Islet of Langerhans (tissue), 1 donor: ENCODE measurements at regions not wholly inside any gene's neighbourhood (a gene's known extent, or its start where the extent isn't known, plus 50 kb on each side); places are given as distances from the start of the nearest gene placed in this dataset.
"Not testable (repeated sequence)": the region's sequence is repeated elsewhere in the genome, so short reads cannot be mapped to it uniquely, and the experiment has no call there.

ENCODE experiments used
- FAIRE-seq: peaks from one replicate; lab custom pipeline; 2011; peaks lifted over from hg19 to GRCh38; lab: Jason Lieb, UNC

DNA sequence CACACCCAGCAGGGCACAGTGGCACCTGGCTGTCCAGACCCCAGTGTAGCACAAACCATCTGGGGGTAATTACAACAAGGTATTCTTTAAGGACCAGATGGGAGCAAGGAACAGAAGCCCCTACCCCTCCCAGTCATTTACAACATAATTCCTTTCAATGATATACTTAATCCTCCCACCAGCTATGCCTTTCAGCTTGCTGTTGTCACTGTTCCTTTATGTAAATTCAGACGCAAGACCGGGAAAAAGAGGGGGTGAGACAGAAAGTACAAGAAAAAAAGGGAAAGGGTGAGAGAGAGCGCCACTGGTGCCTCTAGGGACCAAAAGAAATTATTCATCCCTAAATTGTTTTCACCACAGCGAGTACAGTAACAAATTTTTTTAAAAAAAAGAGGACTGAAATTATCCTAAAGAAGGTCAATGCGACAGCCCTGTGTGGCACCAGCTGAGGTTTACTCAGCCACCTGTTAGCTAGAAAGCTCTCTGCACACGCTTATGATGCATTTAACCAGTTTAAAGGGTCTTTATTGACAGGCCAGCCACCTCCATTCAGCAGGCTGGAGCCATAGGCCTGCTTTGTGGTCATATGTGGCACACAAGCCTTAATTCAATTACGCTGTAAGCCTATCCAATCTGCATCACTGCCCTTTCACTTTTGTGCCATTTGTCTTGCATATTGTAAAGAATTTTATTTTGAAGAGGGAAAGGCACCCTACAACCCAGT lies 210.2 kb upstream of the ISL1 start:
- FAIRE-seq = no peak

DNA sequence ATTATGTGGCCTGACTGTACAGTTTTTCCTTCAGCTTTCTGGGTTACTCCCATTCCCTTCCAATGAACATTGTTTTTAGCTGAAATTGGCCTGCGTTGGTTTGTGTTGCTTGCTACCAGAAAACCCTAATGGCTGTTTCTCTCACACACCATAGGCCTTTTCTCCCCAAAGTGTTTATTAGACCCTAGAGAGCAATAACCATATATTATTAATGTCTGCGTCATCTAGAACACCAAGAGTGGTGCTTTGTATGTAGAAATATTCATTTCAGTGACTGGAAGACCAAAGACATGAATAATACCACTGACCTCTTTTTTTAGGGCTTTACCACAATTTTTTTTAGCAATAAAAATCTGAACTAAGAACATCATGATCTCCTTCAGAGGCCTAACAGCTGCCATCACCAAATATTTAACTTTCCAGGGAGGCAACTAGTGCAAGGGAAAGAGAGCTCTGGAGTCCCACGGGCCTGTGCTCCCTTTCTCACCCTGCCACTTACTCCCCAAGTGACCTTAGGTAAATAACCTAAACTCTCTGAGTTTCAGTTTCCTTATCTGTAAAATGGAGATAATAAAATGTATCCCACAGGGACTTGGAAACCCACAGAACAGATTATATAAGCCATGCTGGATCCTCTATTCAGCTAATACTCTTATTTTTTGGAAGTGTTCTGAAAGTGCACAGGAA lies 201.9 kb upstream of the ISL1 start:
- FAIRE-seq = no peak

- no peak for FAIRE-seq
Measured at GRCh38 chr5:51185850-51186329, 197.4 kb upstream of the ISL1 start.

- FAIRE-seq = no peak
Measured at GRCh38 chr5:51188001-51188591, 195.2 kb upstream of the ISL1 start.

DNA sequence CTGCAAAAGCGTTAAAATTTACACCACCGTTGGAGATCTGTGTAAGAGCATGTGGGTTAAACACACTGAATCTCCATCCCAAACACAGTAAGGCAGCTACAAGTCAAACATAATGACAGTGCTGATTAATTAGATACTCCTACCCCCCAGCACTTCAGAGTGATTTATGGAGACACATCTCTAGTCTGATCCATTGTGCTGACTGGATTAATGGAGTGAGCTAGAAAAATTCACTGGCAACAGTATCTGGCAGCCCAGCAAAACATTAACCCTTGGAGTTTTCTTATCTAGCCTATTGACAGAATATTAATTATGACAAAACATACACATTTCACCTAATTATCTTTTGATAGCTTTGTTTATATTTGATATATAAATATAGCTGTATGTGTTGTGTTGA lies 188.6 kb upstream of the ISL1 start:
- no peak for FAIRE-seq

GRCh38 chr5:51201024-51201423 lies 182.2 kb upstream of the ISL1 start:
- FAIRE-seq = no peak

DNA sequence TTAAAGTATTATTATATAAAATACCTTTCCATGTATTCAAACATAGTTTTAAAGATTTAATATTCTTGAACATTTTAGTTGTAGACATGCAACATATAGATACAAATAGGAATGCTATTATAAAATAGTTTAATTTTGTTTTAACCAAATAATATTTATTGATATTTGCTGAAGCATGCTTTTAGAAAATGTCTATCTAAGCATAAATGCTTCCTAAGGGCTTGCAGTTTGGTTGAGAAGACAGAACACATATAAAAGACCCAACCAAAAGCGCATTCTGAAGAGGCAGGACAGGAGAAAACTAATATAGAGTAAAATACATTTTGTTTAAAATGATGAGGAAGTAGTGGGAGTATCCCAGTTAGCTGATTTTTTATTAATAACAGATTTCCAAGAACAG lies 181.5 kb upstream of the ISL1 start:
- FAIRE-seq = no peak

DNA sequence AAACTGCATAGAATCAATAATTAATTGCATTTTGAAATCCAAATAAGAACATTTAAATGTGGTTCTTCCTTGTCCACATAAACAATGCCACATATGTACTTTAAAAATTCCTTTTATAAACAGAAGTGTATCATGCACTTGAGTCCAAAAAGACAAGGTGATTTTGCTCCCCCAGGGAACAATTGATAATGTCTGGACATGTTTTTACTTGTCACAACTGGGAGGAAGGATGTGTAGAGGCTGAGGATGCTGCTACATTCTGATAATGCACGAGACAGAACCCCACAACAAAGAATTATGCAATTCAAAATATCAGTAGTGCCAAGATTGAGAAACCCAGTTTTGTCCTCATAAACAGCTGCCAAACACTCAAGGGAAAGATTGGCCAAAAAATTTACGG lies 181.1 kb upstream of the ISL1 start:
- no peak for FAIRE-seq

- FAIRE-seq = no peak
Measured at GRCh38 chr5:51203598-51203997, 179.7 kb upstream of the ISL1 start.

- no peak for FAIRE-seq
Measured at GRCh38 chr5:51208296-51208695, 175.0 kb upstream of the ISL1 start.

DNA sequence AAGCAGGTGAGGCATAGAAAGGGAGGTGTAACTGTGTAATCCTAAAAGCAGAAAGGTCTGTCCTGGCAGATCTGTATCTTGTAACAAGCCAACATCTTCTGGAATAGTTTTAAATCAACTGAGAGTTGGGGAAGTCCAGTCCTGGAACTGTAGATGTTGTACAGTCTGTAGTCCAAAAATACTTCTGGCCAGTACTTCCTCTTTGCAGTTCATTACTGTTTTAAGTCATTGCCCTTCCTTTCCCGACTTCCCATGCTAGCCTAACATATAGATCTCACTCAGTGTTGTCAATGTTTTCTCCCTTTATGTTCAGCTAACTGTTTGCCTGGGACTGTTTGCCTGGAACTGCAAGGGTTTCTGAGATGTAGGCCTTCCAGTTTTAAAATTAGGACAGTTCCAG lies 168.5 kb upstream of the ISL1 start:
- no peak for FAIRE-seq

GRCh38 chr5:51225789-51226742 lies 157.2 kb upstream of the ISL1 start:
- peak; percentile 76 for FAIRE-seq

- no peak for FAIRE-seq
Measured at GRCh38 chr5:51227963-51228470, 155.2 kb upstream of the ISL1 start.

- FAIRE-seq = no peak
Measured at GRCh38 chr5:51230336-51230735, 152.9 kb upstream of the ISL1 start.

- no peak for FAIRE-seq
Measured at GRCh38 chr5:51242456-51242855, 140.8 kb upstream of the ISL1 start.

GRCh38 chr5:51250957-51251356 lies 132.3 kb upstream of the ISL1 start:
- not testable (repeated sequence) for FAIRE-seq

GRCh38 chr5:51271261-51271660 lies 112.0 kb upstream of the ISL1 start:
- no peak for FAIRE-seq

DNA sequence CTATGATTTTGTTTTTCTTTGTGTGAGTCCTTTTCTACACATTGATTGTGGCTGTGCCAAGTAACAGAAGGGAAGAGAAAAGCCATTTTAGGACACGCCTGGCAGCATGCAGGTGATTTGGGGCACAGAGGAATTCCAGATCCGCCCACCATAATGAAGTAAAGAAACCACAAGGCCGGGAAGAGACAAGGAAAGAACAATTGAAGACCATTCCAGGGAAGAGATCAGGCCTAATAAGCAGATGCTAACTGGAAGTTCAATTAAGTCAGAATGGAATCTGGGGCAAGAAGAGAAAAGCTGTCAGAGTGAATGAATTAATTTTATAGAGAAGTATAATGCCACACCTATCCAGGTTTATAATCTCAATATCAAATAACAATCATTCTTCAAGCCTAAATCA lies 110.2 kb upstream of the ISL1 start:
- no peak for FAIRE-seq

DNA sequence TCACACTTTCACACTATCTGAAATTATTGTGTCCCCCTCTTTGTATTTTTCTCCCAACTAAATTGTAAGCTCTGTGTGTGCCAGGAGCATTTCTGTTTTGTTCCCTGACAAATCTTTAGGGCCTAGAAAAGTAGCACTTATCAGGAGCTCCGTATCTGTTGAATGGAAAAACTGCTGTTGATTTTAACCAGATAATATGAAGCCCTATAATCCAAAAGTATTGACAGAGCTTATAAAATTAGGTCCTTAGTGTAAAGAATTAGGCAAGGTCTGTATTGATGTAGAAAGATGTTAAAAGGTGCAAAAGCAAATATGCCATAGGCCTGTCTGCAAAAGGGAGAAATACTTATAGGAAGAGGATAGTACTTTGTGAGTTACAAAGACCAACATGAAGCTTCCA lies 109.4 kb upstream of the ISL1 start:
- no peak for FAIRE-seq

DNA sequence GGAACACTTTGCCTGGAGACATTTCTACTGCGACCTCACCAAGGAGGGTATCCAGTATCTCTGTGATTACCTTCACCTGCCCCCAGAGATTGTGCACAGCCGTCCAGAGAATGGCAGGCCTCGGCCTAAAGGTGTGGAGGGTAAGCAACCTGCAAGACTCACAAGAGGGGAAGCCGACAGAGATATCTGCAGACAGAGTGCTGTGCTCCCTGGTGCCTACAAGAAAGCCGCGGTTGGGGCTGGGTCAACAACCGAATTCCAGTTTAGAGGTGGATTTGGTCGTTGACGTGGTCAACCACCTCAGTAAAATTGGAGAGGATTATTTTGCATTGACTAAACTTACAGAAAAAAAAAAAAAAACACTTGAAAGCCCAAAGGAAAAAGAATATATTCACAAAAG lies 107.8 kb upstream of the ISL1 start:
- no peak for FAIRE-seq

DNA sequence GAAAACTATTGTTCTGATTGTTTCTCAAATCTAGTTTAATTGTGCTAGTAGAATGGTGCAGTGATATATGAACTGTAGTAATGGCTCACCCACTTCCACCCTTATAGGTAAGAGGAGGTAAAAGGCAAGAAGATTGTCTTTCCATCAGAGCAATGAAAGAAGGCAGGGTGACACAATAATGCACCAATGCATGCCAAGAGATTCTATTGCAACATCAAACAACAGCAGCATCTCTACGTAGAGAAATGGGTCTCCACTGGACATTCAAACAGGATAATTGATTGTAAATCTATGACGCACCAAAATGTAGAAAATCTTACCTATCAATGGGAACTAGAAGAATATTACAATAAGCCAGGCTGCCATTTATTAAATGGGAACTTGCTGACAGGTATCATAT lies 107.0 kb upstream of the ISL1 start:
- FAIRE-seq = no peak

DNA sequence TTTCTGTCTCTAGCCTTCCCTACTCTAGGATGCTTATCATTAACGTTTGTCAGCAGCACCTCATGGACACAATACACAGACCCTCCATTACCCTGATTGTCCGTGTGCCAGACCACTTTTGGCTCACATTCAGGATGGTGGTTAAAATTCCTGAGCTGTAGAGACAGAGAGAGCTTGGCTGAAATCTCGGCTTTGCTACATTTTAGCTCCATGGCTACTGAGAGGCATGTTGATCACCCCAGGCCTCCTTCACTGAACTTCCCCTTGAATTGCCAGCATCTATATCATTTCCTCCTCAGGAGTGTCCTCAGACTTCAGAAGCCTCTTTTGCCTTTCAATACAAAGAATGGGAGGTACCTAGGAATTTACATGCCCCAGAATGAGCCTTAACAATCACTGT lies 104.7 kb upstream of the ISL1 start:
- no peak for FAIRE-seq
